ENCODE measurements at regions not wholly inside any gene's neighbourhood (a gene's known extent, or its start where the extent isn't known, plus 50 kb on each side); places are given as distances from the start of the nearest gene placed in this dataset.

DNA sequence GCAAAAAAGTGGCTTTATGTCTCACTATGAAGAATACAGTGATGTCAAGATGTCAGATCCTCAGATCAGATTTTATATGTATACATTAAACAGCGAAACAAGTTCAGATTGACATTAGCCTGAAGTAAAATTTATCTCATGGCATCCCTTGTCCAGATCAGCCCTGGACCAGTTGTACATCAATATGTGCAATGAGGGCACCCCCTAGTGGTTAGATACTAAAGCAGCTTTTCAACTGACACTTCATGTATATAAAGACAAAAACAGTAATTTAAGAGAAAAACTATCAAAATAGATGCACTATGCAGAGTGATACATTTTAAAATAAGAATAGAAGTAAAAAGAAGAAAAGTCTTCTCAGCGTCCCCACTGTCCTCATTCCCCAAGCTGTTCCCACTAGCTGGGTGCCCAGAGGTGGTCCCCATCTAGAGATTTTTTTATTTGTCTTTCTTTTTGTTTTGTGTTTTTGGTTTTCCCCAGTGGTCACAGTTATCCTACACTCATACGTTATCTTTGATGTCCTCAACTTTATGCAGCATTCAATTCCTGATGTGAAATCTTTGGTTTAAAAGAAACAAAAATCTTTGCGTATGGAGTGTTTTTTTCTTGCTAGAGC lies 2193.4 kb upstream of the RAG2 start:
- TF ChIP-seq, protein P1, sequence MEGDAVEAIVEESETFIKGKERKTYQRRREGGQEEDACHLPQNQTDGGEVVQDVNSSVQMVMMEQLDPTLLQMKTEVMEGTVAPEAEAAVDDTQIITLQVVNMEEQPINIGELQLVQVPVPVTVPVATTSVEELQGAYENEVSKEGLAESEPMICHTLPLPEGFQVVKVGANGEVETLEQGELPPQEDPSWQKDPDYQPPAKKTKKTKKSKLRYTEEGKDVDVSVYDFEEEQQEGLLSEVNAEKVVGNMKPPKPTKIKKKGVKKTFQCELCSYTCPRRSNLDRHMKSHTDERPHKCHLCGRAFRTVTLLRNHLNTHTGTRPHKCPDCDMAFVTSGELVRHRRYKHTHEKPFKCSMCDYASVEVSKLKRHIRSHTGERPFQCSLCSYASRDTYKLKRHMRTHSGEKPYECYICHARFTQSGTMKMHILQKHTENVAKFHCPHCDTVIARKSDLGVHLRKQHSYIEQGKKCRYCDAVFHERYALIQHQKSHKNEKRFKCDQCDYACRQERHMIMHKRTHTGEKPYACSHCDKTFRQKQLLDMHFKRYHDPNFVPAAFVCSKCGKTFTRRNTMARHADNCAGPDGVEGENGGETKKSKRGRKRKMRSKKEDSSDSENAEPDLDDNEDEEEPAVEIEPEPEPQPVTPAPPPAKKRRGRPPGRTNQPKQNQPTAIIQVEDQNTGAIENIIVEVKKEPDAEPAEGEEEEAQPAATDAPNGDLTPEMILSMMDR (IDR thresholded peaks at IDR 0.05), result peak in 3 of 4 experiments; percentile 19 to 49 (median 47)
- TF ChIP-seq POLR2A (IDR thresholded peaks at IDR 0.05), result no peak

Measured in uterus (tissue), 2 donors.